DMS 273 treated with DMSO at 0.1 percent for 48 hours (cell line): ENCODE measurements at regions not wholly inside any gene's neighbourhood (a gene's known extent, or its start where the extent isn't known, plus 50 kb on each side); places are given as distances from the start of the nearest gene placed in this dataset.
"Not testable (repeated sequence)": the region's sequence is repeated elsewhere in the genome, so short reads cannot be mapped to it uniquely, and the experiment has no call there.

Source experiments
- DNase-seq: peaks from one replicate; lab custom pipeline; 2025; lab: John Stamatoyannopoulos, UW

GRCh38 chr4:104129243-104129642 lies 365.5 kb downstream of the CXXC4 start:
- DNase-seq, result no peak

GRCh38 chr4:104128850-104129213 lies 365.9 kb downstream of the CXXC4 start:
- no peak for DNase-seq

- no peak for DNase-seq
Observed at GRCh38 chr4:104128031-104128849, 366.5 kb downstream of the CXXC4 start.

GRCh38 chr4:104123021-104123420 lies 371.7 kb downstream of the CXXC4 start:
- DNase-seq, result no peak

- no peak for DNase-seq
Observed at GRCh38 chr4:104117776-104118175, 376.9 kb downstream of the CXXC4 start.

- no peak for DNase-seq
Observed at GRCh38 chr4:104113850-104114249, 380.8 kb downstream of the CXXC4 start.

- no peak for DNase-seq
Observed at GRCh38 chr4:104099141-104099540, 379.4 kb upstream of the TACR3 start.

GRCh38 chr4:104093247-104093646 lies 373.5 kb upstream of the TACR3 start:
- no peak for DNase-seq

- no peak for DNase-seq
Observed at GRCh38 chr4:104073229-104073628, 353.4 kb upstream of the TACR3 start.

GRCh38 chr4:104066533-104066932 lies 346.7 kb upstream of the TACR3 start:
- DNase-seq, result no peak

GRCh38 chr4:104064646-104065577 lies 345.1 kb upstream of the TACR3 start:
- no peak for DNase-seq

- DNase-seq, result no peak
Observed at GRCh38 chr4:104063341-104063740, 343.6 kb upstream of the TACR3 start.

- no peak for DNase-seq
Observed at GRCh38 chr4:104044369-104044768, 324.6 kb upstream of the TACR3 start.

GRCh38 chr4:104032896-104033295 lies 313.1 kb upstream of the TACR3 start:
- DNase-seq, result no peak

- no peak for DNase-seq
Observed at GRCh38 chr4:104025251-104025650, 305.5 kb upstream of the TACR3 start.

GRCh38 chr4:104022831-104023230 lies 303.0 kb upstream of the TACR3 start:
- DNase-seq, result no peak

- DNase-seq, result no peak
Observed at GRCh38 chr4:104022226-104022625, 302.4 kb upstream of the TACR3 start.

GRCh38 chr4:104020641-104021040 lies 300.9 kb upstream of the TACR3 start:
- DNase-seq, result no peak

- DNase-seq, result no peak
Observed at GRCh38 chr4:104017213-104017612, 297.4 kb upstream of the TACR3 start.

- no peak for DNase-seq
Observed at GRCh38 chr4:104015680-104016079, 295.9 kb upstream of the TACR3 start.

GRCh38 chr4:104010722-104011121 lies 290.9 kb upstream of the TACR3 start:
- no peak for DNase-seq

- DNase-seq, result not testable (repeated sequence)
Observed at GRCh38 chr4:104002318-104002717, 282.5 kb upstream of the TACR3 start.

GRCh38 chr4:103998756-103999155 lies 279.0 kb upstream of the TACR3 start:
- DNase-seq, result no peak
